ENCODE measurements at regions not wholly inside any gene's neighbourhood (a gene's known extent, or its start where the extent isn't known, plus 50 kb on each side); places are given as distances from the start of the nearest gene placed in this dataset.

- DNase-seq (ENCODE audit: low spot score) = no peak
These were observed 550.0 kb downstream of the MDFIC start for GRCh38 chr7:115471891-115472290.

DNA sequence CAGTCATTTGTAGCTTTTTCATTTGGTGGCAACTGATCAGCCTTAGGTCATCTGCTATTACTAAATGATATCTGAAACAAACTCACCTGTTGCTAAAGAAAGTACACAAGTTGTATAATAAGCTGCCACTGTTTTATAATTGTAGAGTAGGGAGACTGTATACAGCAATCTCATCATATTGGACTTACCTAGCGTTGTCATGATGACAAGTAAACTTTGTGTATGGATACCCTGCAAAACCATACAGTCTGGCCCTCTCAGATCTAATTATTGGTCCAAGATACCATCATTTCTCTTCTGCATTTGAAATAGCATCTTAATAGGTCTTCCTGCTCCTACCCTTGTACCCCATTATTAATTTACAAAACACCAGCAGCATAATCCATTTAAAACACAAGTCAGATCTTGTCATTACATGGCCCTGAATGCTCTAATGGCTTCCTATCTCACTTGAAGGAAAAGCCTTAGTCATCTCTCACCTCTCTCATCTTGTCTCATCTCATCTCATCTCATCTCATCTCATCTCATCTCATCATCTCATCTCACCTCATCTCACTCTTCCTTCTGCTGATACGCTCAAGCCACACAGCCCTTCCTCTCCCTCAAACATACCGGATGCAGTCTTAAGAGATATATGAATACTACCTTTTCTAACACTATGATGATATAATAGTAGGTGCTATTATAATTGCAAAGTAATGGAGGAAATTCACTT, 540.6 kb downstream of the MDFIC start:
- no peak for DNase-seq (ENCODE audit: low spot score)

DNA sequence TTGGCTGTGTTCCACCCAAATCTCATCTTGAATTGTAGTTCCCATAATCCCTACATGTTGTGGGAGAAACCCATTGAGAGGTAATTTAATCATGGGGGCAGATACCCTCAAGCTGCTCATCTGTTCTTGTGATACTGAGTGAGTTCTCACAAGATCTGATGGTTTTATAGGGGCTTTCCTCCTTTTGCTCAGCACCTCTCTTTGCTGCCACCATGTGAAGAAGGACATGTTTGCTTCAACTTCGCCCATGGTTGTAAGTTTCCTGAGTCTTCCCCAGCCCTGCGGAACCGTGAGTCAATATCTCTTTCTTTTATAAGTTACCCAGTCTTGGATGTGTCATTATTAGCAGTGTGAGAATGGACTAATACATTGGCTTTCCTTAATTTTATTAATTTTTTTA, 527.8 kb downstream of the MDFIC start:
- DNase-seq (ENCODE audit: low spot score) = no peak

GRCh38 chr7:115447495-115447894, 525.6 kb downstream of the MDFIC start:
- no peak for DNase-seq (ENCODE audit: low spot score)

DNA sequence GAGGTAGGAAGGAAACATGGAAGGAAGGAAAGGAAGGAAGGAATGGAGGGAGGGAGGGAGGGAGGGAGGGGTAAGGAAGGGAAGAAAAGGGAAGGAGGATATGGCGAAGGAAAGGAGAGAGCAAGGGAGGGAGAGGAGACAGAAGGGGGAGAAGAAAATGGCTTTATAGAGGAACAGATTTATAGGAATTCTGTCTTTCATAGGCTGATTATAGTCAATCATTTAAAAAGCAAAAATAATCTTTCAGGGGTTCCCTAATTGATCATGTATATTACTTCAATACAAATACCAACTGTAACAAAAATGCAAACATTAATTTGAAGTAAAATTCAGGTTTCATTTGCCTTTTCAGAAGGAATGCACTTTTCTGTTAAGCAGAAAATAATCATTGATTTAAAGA, 519.1 kb downstream of the MDFIC start:
- no peak for DNase-seq (ENCODE audit: low spot score)

GRCh38 chr7:115435178-115435577, 513.3 kb downstream of the MDFIC start:
- DNase-seq (ENCODE audit: low spot score) = no peak

DNA sequence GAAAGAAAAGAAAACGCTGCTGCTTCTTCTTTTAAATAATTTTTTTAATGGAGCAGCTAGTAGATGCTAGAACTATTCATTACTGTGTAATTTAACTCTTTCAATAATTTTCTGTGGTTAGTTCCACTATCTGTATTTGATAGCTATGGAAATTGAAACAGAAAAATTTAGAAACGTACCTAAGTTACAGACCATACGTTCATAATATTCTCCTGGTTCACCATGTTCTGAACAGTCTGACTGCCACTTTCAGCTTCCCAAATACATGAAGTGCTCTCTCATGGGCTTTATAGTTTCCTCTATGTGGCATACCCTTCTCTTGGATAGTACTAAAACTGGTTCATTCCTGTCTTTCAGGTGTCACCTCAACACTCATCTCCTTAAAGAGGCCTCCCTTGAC, 508.0 kb downstream of the MDFIC start:
- DNase-seq (ENCODE audit: low spot score) = no peak

GRCh38 chr7:115417662-115418061, 495.8 kb downstream of the MDFIC start:
- no peak for DNase-seq (ENCODE audit: low spot score)

DNA sequence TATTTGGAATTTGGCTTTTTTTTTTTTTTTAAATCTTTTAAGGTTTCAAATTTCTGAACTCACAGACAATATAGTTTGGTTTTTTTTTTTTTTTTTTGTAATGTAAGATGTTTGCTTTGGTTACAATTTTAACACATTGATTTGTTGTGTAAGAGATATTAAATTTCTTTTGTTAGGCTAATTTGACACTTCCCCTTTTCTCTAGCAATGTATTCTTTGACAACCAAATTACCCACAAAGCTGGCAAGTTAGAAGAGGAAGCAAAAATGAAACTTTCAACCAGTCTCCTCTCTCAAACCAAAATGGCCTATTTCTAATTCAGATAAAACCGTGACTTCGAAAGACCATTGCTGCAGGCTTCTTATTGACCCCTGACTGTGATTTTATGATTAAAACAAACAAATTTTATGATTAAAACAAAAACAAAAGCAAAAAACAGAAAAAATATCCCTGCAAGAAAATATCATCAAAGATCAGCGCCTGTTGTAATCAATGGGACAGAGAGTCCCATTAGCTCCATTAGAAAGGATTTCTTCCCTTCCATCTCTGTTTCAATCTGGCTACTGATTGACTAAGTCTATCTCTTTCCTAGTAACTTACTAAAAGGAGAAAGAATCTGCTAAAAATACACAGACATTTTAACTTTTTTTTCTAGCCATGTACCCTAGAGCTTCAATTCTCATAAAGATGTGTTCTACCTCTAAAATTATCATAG, 489.2 kb downstream of the MDFIC start:
- DNase-seq (ENCODE audit: low spot score) = no peak

DNA sequence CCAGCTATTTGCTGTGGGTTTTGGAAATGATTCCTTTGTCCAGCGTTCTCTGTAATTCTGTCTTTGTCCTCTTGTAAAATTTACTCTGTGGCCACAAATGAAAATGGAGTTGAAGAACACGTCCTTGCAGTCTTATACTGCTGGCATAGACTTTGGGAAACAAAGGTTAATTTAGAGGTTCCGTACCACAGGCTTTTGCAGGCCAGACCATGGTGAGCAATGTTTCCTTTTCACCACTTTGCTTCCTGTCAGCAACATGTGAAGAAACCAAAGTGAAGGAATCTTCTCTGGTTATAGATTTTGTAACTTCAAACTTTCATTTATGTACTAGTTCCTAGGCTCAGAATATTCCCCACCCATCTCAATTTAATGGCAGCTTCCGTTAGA, 488.5 kb downstream of the MDFIC start:
- peak; percentile 13 for DNase-seq (ENCODE audit: low spot score)

- no peak for DNase-seq (ENCODE audit: low spot score)
These were observed 488.0 kb downstream of the MDFIC start for GRCh38 chr7:115409682-115410433.

- no peak for DNase-seq (ENCODE audit: low spot score)
These were observed 484.3 kb downstream of the MDFIC start for GRCh38 chr7:115406219-115406618.

- DNase-seq (ENCODE audit: low spot score) = no peak
These were observed 465.2 kb downstream of the MDFIC start for GRCh38 chr7:115387137-115387536.

GRCh38 chr7:115379321-115379720, 457.4 kb downstream of the MDFIC start:
- no peak for DNase-seq (ENCODE audit: low spot score)

GRCh38 chr7:115368998-115369397, 447.1 kb downstream of the MDFIC start:
- DNase-seq (ENCODE audit: low spot score) = no peak

DNA sequence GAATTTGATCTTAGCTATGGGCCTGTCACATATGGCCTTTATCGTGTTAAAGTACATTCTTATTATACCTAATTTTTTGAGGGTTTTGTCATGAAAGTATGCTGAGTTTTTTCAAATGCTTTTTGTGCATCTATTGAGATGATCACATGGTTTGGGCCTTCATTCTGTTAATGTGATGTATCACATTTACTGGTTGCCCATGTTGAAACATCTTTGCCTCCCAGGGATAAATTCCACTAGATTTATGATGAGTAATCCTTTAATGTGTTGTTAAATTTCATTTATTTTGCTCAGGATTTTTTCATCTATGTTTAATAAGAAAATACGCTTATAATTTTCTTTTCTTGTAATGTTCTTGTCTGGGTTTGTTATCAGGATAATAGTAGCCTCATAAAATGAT, 442.0 kb downstream of the MDFIC start:
- DNase-seq (ENCODE audit: low spot score) = no peak

- no peak for DNase-seq (ENCODE audit: low spot score)
These were observed 438.1 kb downstream of the MDFIC start for GRCh38 chr7:115359955-115360354.

- no peak for DNase-seq (ENCODE audit: low spot score)
These were observed 437.2 kb downstream of the MDFIC start for GRCh38 chr7:115359119-115359518.

DNA sequence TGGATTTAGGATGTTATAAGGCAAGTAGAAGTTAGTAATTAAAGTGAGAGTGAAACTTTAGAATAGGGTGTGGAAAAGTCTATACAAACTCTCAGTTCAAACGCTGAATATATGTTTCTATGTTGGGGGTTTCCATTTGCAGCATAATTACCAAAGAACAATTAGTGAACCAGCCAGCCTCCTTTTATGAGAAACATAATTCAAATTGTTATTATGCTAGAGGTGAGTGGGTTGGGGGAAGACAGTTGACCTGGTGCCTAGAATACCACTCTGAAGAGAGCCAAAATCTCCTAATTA, 435.8 kb downstream of the MDFIC start:
- no peak for DNase-seq (ENCODE audit: low spot score)

DNA sequence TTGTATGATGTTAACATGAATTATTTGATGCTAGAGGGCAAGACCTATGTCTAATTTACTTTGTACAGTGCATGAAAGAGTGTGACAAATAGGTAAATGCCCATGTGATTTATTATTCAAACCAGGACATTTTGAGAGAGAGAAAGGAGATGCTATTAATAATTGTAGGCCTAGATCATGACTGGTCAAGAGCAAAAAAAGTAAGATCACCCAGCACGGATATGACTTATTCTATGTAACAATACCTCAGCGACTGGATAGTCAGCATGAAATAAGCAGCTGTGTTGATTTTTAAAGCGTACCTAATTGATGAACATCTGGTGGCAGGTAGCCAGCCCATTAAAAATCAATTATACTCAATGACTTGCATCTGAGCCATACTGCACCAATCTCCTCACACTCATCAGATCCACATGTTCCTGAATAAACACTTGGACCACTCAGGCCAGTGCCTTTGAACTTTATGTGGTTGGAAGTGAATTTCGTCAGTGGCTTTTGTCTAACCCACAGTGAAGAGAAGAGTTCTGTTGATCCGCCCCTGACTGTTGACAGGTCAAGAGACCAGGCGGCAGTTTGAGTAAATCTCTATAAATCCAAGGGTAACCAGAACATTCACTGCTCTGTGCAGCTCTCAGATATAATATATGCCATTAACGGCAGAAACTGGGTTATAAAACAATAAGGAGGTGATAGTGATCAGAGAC, 435.3 kb downstream of the MDFIC start:
- DNase-seq (ENCODE audit: low spot score) = no peak

DNA sequence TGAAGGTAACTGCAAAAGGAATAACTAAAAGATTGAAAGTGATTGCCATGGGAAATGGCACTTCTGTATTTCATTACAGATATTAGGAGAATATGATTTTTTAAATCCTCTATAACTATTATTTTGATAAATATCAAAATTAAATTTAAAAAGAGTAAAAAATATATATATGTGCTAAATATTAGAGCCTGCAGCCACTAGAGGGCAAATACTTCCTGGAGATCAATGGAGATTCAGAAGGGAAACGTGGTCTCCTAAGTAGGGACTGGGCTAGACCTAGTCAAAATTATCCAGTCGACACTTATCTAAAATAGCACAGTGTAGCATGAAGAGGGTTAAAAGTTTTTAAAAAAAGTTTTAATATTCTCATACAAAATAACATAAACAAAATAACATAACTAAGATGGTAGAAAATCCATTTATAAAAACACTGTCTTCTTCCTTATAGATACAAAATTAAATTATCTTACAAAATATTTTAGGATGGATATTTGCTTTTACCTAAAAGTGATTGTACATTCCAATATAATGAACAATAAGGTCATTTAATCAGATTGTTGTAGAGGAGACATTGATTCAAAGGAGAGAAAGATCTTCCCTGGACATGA, 434.3 kb downstream of the MDFIC start:
- no peak for DNase-seq (ENCODE audit: low spot score)

GRCh38 chr7:115354925-115355324, 433.0 kb downstream of the MDFIC start:
- DNase-seq (ENCODE audit: low spot score) = no peak
